GM12892 (cell line): ENCODE measurements at regions not wholly inside any gene's neighbourhood (a gene's known extent, or its start where the extent isn't known, plus 50 kb on each side); places are given as distances from the start of the nearest gene placed in this dataset.
"Not testable (repeated sequence)": the region's sequence is repeated elsewhere in the genome, so short reads cannot be mapped to it uniquely, and the experiment has no call there.

Source experiments
- POLR2A ChIP-seq: IDR thresholded peaks from 2 replicates; pipeline ENCODE4 v1.6.1; 2011; ENCODE audit warnings: low read depth, low read length, control low read depth
- POLR2AphosphoS5 ChIP-seq: IDR thresholded peaks from 2 replicates; pipeline ENCODE4 v1.6.1; 2011; ENCODE audit warnings: low read depth, low read length, control low read depth

DNA sequence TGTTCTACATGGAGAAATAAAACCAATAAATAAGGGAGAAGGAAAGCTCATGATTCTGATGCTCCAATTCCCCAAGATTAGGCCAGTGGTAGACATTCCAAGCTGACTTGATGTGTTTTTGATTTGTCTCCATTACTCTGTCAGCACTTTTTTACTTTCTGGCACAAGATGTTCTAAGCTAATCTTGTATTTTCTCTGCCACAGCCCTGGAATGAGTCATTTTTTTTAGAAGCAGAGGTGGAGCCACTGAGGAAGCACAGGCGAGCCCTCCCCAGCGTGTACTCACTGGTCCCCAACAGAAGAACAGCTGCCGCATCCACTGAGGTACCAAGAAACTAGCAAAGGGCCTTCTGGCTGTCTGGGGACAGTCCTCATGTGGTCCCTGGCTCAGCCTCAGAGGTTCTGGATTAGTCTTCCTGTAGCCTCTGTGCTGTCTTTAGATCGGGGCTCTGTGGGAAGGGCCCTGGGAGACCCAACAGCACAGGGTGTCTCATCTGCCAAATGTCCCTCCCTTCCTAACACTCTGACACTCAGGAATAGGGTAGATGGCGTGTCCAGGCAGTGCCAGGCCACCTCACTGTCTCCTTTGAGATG is 117.9 kb upstream of the ZNF519 start:
- not testable (repeated sequence) for TF ChIP-seq POLR2A, POLR2AphosphoS5
